ENCODE measurements at regions not wholly inside any gene's neighbourhood (a gene's known extent, or its start where the extent isn't known, plus 50 kb on each side); places are given as distances from the start of the nearest gene placed in this dataset.

DNA sequence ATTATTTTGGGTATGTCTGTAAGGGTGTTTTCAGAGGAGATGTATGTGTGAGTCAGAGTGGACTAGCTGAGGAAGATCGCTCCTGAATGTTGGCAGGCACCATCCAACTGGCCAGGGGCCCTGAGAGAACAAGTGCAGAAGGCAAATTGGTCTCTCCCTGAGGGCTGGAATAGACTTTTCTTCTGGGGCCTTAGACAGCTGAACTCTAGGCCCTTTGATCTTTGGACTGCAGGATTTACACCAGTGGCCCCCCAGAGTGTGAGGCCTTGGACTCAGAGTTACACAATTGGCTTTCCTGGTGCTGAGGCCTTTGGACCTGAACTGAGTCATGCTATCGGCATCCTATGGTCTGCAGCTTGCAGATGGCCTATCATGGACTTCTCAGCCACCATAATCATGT lies 217.2 kb downstream of the REEP3 start:
- H3K9me3 Mint-ChIP-seq = no peaks in the 10 kb centered on the region
- no peak for DNase-seq
- peaks cover 11% of the 10 kb centered on the region for H3K4me1 Mint-ChIP-seq
- H3K27ac Mint-ChIP-seq = no peak overlapping the region
- H3K4me3 Mint-ChIP-seq = no peak overlapping the region
- H3K27me3 Mint-ChIP-seq (ENCODE audit: low read depth, poor library complexity) = no peaks in the 10 kb centered on the region
- TF ChIP-seq CTCF (IDR thresholded peaks at IDR 0.05) = no peak
- no peaks in the 10 kb centered on the region for H3K36me3 Mint-ChIP-seq (ENCODE audit: low read depth)

DNA sequence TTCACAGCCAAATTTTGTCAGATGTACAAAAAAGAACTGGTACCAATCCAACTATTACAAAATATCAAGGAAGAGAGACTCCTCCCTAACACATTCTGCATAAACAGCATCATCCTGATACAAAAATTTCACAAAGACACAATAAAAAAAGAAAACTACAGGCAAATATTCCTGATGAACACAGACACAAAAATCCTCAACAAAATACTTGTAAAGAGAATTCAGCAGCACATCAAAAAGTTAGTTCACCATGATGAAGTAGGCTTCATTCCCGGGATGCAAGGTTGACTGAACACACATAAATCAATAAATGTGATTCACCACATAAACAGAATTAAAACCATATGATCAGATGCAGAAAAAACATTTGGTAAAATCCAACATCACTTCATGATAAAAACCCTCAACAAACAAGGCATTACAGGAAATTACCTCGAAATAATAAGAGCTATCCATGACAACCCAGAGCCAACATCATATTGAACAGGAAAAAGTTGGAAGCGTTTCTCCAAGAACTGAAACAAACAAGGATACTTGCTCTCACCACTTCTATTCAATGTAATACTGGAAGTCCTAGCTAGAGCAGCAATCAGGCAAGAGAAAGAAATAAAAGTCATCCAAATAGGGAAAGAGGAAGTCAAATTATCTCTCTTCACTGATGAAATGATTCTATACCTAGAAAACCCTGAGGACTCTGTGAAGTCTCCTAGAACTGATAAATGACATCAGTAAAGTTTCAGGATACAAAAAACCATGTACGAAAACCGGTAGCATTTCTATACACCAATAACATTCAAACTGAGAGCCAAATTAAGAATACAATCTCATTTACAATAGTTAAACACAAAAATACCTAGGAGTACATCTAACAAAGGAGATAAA lies 223.1 kb downstream of the REEP3 start:
- Mint-ChIP-seq H3K36me3 (ENCODE audit: low read depth) (no peaks in the 10 kb centered on the region), H3K9me3 (peaks cover 12% of the 10 kb centered on the region), H3K27me3 (ENCODE audit: low read depth, poor library complexity) (no peaks in the 10 kb centered on the region), H3K27ac (no peak overlapping the region), H3K4me3 (no peak overlapping the region), H3K4me1 (peaks cover 15% of the 10 kb centered on the region)
- no peak for TF ChIP-seq CTCF (IDR thresholded peaks at IDR 0.05)
- no peak for DNase-seq

- peaks cover 18% of the 10 kb centered on the region for H3K9me3 Mint-ChIP-seq
- peaks cover 5% of the 10 kb centered on the region for H3K4me1 Mint-ChIP-seq
- no peak for TF ChIP-seq CTCF (IDR thresholded peaks at IDR 0.05)
- H3K27ac Mint-ChIP-seq = no peak overlapping the region
- H3K36me3 Mint-ChIP-seq (ENCODE audit: low read depth) = no peaks in the 10 kb centered on the region
- no peak for DNase-seq
- no peak overlapping the region for H3K4me3 Mint-ChIP-seq
- no peaks in the 10 kb centered on the region for H3K27me3 Mint-ChIP-seq (ENCODE audit: low read depth, poor library complexity)
Observed at GRCh38 chr10:63749915-63750314, 228.7 kb downstream of the REEP3 start.

DNA sequence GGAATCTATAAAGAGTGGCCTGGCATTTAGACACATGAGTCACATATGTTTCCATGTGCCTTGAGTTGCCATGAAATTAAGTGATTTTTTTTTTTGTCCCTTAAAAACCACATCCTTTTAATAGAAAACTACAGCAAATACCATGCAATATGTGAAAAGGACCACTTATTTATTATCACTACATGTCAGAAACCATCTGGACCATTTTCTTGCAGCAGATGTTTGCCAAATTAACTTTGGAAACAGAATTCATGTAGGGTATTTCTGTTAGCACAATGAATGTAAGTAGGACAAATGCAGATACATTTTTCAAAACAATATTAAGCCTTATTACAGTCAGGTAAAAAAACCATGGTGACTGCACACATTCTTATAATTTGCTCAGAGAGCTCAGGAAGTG lies 230.6 kb downstream of the REEP3 start:
- no peak for DNase-seq
- H3K4me3 Mint-ChIP-seq = no peak overlapping the region
- H3K9me3 Mint-ChIP-seq = peaks cover 13% of the 10 kb centered on the region
- no peaks in the 10 kb centered on the region for H3K36me3 Mint-ChIP-seq (ENCODE audit: low read depth)
- peaks cover 5% of the 10 kb centered on the region for H3K4me1 Mint-ChIP-seq
- TF ChIP-seq CTCF (IDR thresholded peaks at IDR 0.05) = no peak
- H3K27ac Mint-ChIP-seq = no peak overlapping the region
- no peaks in the 10 kb centered on the region for H3K27me3 Mint-ChIP-seq (ENCODE audit: low read depth, poor library complexity)

- peaks cover 5% of the 10 kb centered on the region for H3K4me1 Mint-ChIP-seq
- no peaks in the 10 kb centered on the region for H3K36me3 Mint-ChIP-seq (ENCODE audit: low read depth)
- no peak for DNase-seq
- TF ChIP-seq CTCF (IDR thresholded peaks at IDR 0.05) = no peak
- H3K9me3 Mint-ChIP-seq = peaks cover 8% of the 10 kb centered on the region
- no peaks in the 10 kb centered on the region for H3K27me3 Mint-ChIP-seq (ENCODE audit: low read depth, poor library complexity)
- H3K27ac Mint-ChIP-seq = peak overlapping the region; percentile 31
- no peak overlapping the region for H3K4me3 Mint-ChIP-seq
Observed at GRCh38 chr10:63752318-63752717, 231.1 kb downstream of the REEP3 start.

DNA sequence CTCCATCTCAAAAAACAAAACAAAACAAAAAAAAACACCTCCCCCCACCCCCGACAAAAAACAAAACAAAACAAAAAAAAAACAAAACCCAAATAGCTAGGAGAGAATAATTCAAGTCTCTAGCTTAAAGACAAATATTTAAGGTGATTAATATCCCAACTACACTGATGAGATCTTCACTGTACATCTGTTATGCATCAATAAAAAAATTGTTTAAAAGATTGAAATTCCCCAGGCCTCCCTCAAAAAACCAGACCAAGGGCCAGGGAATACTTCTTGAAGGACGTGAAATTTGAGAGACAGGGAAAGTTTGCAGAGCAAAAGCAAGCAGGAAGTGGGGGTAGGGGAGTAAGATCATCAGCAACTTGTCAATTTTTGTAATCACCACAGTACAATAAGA lies 232.6 kb downstream of the REEP3 start:
- H3K36me3 Mint-ChIP-seq (ENCODE audit: low read depth) = no peaks in the 10 kb centered on the region
- peaks cover 8% of the 10 kb centered on the region for H3K9me3 Mint-ChIP-seq

More for the DNA sequence above, 232.6 kb downstream of the REEP3 start:
- no peak for DNase-seq
- Mint-ChIP-seq H3K4me1 (peaks cover 8% of the 10 kb centered on the region), H3K27me3 (ENCODE audit: low read depth, poor library complexity) (no peaks in the 10 kb centered on the region), H3K4me3 (no peak overlapping the region), H3K27ac (peak overlapping the region; percentile 21)
- no peak for TF ChIP-seq CTCF (IDR thresholded peaks at IDR 0.05)
